Bronchial epithelial cell (primary cell): ENCODE measurements at regions not wholly inside any gene's neighbourhood (a gene's known extent, or its start where the extent isn't known, plus 50 kb on each side); places are given as distances from the start of the nearest gene placed in this dataset.

Experiments
- DNase-seq: peaks from one replicate; pipeline ENCODE4 v3.0.0-alpha.2; 2010; ENCODE audit warnings: low read depth
- FAIRE-seq: peaks from 2 replicates; lab custom pipeline; 2011; peaks lifted over from hg19 to GRCh38; lab: Jason Lieb, UNC
- H3K27me3 ChIP-seq: 2 replicates; pipeline ENCODE4 v1.5.1; 2011; ENCODE audit warnings: low read length; ENCODE audit not compliant: control insufficient read depth, insufficient read depth
- H3K36me3 ChIP-seq: 2 replicates; pipeline ENCODE4 v1.5.1; 2011; ENCODE audit warnings: low read length; ENCODE audit not compliant: control insufficient read depth, insufficient read depth
- H3K4me3 ChIP-seq: 2 replicates; pipeline ENCODE4 v1.5.1; 2011; ENCODE audit warnings: mild to moderate bottlenecking, low read depth, low read length, control low read depth
- CTCF ChIP-seq: IDR thresholded peaks from 2 replicates; pipeline ENCODE4 v1.5.1; 2011; ENCODE audit warnings: mild to moderate bottlenecking, moderate library complexity, low read length, control low read depth, inconsistent platforms; ENCODE audit not compliant: insufficient read depth, severe bottlenecking

DNA sequence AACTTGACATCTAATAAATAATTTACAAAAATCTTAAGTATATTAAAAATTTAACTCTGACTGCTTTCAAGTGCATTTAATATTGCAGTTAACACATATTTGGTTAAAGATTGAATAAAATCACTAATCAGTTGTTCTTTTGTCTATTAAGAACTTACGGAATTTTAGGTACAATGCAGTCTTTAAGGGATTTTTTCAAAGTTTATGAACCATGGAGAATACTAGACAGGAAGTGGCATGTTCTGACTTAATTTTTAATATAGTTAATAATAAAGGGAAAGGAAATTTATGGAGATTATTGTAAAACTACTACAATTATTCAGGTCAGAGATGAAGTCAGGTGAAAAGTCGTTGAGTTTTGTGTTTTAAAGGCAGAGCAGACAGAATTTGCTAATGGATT, 240.9 kb downstream of the CALCRL start:
- H3K4me3 ChIP-seq: no peak overlapping the region
- TF ChIP-seq CTCF: no peak
- DNase-seq (no peak), FAIRE-seq (no peak)
- H3K36me3 ChIP-seq: no peaks in the 10 kb centered on the region
- no peaks in the 10 kb centered on the region for H3K27me3 ChIP-seq

DNA sequence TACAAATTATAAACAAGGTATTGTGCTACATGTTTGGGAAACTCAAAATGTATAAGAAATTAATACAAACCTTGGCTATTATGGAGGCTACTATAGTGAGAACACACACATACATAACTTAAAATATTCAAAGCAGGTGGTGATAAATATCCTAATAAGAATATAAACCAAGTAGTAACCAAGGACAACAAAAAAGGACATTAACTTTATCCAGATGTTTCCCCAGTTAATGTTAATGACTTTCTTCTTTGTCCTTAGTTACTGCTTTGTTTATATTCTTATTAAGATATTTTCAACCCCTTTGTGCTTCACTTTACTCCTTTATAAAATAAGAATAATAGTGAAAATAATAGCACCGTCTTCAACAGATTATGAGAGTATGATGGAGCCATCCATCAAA, 241.6 kb downstream of the CALCRL start:
- TF ChIP-seq CTCF: no peak
- FAIRE-seq (no peak), DNase-seq (no peak)
- Histone ChIP-seq H3K27me3 (no peaks in the 10 kb centered on the region), H3K4me3 (no peak overlapping the region), H3K36me3 (no peaks in the 10 kb centered on the region)

DNA sequence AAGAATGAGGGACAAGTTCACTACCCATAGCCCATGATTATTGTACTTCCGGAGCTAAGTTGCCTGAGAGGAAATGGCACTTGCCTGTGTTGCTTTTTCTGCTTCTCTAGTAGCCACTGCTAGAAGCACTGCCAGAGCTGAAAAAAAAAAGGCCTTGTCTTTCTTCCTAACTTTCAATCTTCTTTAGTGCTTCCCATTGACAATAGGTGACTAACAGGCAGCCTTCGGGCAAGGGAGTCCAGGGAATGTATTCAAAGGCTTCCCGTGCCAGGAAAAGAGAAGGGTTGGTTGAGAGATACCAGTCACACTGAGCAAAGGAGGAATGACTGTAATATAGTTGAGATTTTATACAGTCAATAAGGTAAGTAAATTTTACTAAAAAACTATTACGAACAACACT, 242.0 kb downstream of the CALCRL start:
- FAIRE-seq (no peak), DNase-seq (peak; percentile 6)
- Histone ChIP-seq H3K4me3 (no peak overlapping the region), H3K36me3 (no peaks in the 10 kb centered on the region), H3K27me3 (no peaks in the 10 kb centered on the region)
- TF ChIP-seq CTCF: no peak

DNA sequence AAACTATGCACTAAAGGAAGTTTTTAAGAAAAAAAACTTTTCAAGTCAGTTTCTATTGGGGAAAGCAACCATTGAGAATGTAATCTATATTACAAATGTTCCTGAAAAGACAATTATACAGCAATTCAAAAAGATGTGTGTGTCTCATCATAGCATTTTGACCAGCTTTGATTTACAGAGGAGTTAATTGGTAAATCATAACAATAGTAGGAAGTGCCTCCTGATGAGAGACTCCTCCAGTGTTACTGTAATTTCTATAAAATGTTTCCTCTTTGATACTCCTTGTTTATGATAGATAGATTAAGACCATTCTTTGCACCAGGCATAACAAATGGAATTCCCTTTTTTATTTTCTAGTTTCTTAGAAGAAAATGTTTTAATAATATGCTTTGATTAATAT, 249.9 kb downstream of the CALCRL start:
- DNase-seq (no peak), FAIRE-seq (no peak)
- Histone ChIP-seq H3K27me3 (no peaks in the 10 kb centered on the region), H3K4me3 (no peak overlapping the region), H3K36me3 (no peaks in the 10 kb centered on the region)
- TF ChIP-seq CTCF: no peak

DNA sequence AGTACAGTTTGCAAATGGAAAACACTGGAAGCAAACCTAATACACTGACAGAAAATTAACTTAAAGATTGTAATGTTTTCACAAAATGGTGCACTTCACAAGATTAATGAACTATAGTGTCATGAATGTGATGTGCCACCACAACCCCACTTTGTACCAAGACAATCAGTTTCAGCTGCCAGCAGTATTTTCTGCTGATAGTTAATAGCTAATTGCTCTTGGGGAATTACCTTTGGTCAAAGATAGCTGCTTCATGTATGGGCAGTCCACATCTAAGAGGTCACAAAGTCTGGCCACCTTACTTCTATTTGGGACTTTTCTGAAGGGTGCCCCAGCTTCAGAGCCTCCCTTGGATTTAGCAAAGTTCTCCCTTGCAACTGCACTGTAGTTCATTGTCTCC, 254.0 kb downstream of the CALCRL start:
- TF ChIP-seq CTCF: no peak
- H3K36me3 ChIP-seq: no peaks in the 10 kb centered on the region
- DNase-seq: no peak
- no peak for FAIRE-seq
- no peak overlapping the region for H3K4me3 ChIP-seq
- no peaks in the 10 kb centered on the region for H3K27me3 ChIP-seq

DNA sequence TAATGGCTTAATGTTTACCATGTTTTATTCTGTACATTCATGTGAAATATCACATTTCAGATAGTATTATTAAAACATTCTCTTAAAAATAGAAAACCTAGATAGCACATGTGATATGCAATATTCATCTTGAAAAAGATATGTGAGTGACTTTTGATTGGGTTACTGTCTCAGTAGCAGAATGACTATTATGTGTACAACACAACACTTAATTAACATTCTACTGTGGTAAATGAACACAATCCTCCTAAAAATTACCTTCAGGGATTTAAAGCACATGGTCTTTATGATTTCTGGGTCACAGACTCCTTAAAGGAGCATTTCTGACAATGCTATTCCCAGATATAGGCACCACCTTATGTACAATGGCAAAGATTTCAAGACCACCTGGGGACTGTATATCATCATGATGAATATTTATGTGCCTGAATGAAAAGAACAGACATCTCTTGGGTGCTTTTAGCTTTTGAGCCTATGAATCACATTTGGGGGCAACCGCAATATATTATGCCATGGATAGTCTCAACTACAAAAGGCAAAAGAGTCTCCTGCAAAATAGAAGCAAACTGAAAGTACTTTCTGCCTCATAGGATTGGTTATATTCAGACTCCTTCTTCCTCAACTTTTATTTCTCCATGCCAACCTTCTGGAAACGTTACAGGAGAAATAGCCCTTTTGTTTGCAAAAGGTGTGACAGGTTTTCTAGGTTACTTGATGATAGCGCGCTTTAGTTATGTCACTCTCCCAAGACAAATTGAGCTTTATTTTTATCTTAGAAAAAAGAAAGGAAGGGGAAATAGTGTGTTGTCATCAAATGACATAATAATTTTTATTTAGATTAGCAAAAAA, 259.0 kb downstream of the CALCRL start:
- Histone ChIP-seq H3K27me3 (no peaks in the 10 kb centered on the region), H3K36me3 (no peaks in the 10 kb centered on the region), H3K4me3 (no peak overlapping the region)
- FAIRE-seq (no peak), DNase-seq (no peak)
- TF ChIP-seq CTCF: no peak
